ENCODE measurements at regions not wholly inside any gene's neighbourhood (a gene's known extent, or its start where the extent isn't known, plus 50 kb on each side); places are given as distances from the start of the nearest gene placed in this dataset.
"Not testable (repeated sequence)": the region's sequence is repeated elsewhere in the genome, so short reads cannot be mapped to it uniquely, and the experiment has no call there.

DNA sequence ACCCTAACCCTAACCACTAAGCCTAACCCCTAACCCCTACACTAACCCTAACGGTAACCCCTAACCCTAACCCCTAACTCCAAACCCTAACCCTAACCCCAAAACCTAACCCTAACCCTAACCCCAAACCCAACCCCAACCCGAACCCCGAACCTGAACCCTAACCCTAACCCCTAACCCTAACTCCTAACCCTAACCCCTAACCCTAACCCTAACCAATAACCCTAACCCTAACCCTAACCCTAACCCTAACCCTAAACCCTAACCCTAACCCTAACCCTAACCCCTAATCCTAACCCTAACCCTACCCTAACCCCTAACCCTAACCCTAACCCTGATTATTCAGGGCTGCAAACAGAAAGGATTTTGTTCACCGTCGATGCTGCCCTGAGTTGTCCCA, 144.6 kb upstream of the DUSP22 start:
- DNase-seq (ENCODE audit: low read depth), result not testable (repeated sequence)

DNA sequence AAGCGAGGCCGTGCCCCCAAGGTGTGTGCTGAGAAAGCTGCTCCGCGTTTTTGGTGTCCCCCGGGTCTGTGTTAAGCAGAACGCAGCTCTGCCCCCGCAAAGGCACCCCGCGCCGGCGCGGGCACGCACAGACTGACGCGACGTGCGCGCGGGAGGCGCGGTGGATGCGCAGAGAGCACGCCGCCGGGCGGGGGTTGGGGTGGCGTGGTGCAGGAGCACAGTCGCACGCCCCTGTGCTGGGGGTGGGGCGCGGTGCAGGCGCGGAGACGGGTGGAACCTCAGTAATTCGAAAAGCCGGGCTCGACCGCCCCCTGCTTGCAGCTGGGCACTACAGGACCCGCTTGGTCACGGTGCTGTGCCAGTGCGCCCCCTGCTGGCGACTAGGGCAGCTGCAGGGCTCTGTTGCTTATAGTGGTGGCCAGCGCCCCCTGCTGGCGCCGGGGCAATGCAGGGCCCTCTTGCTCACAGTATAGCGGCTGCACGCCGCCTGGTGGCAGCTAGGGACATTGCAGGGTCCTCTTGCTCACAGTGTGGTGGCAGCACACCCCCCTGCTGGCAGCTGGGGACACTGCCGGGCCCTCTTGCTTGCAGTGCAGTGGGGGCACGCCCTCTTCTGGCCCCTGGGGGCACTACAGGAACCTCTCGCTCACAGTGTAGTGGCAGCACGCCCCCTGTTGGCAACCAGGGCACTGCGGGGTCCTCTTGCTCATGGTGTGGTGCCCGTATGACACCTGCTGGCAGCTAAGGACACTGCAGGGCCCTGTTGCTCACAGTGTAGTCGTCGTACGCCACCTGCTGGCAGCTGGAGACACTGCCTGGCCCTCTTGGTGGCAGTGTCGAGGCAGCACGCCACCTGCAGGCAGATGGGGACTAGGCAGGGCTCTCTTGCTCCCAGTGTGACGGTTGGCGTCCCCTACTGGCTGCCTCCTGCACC, 144.0 kb upstream of the DUSP22 start:
- DNase-seq (ENCODE audit: low read depth), result not testable (repeated sequence)

DNA sequence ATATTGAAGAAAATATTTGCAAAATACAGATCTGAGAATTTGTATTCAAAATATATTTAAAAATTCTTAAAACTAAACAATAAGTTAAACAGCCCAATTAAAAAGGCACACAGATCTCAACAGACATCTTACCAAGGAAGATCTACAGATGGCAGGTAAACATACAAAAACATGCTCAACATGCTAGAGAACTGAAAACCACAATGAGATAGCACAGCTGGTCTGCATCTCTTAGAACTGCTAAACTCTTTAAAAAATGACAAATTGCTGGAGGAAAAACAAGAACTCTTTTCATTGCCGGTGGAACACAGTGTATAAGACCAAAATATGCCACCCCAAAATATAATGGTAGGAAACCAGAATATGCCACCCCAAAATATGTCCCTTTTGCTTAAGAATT, 142.1 kb upstream of the DUSP22 start:
- not testable (repeated sequence) for DNase-seq (ENCODE audit: low read depth)

GRCh38 chr6:152436-152835, 139.9 kb upstream of the DUSP22 start:
- not testable (repeated sequence) for DNase-seq (ENCODE audit: low read depth)

- not testable (repeated sequence) for DNase-seq (ENCODE audit: low read depth)
These were observed 139.3 kb upstream of the DUSP22 start for GRCh38 chr6:153026-153425.

GRCh38 chr6:153867-154266, 138.4 kb upstream of the DUSP22 start:
- DNase-seq (ENCODE audit: low read depth), result not testable (repeated sequence)

GRCh38 chr6:154321-155092, 137.8 kb upstream of the DUSP22 start:
- peak; percentile 32 for DNase-seq (ENCODE audit: low read depth)

- no peak for DNase-seq (ENCODE audit: low read depth)
These were observed 136.3 kb upstream of the DUSP22 start for GRCh38 chr6:156010-156409.

DNA sequence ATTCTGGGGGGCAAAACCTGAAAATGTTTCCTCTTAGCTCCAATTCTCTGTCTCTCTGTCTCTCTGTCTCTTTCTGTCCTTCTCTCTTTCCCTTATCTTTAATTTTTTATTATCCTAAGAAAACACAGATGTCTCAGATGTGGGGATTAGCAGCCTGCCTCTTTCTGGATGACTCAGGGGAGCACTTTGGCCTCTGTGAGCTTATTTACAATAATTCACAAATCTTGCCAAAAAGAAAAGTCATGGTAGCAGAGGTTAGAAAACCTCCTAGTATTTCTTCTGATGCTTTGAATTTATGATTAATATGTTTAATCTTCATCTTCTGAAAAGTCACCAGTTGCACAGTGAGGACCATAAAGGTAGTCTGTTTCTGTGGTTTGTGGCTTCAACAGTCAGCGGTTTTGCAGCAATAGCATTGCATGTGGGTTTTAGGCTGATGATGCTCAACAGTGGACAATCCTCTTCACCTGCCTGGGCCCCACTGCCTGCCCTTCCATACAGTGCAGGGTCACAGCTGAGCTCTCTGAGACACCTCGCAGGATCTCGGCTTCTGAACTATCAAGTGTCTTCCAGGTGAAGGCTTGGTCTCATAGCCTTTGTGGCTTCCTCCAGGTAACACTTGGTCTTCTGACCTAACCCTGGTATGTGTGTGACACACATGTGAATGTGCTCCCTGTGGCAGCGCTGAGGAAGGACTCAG, 135.7 kb upstream of the DUSP22 start:
- DNase-seq (ENCODE audit: low read depth), result peak; percentile 45

DNA sequence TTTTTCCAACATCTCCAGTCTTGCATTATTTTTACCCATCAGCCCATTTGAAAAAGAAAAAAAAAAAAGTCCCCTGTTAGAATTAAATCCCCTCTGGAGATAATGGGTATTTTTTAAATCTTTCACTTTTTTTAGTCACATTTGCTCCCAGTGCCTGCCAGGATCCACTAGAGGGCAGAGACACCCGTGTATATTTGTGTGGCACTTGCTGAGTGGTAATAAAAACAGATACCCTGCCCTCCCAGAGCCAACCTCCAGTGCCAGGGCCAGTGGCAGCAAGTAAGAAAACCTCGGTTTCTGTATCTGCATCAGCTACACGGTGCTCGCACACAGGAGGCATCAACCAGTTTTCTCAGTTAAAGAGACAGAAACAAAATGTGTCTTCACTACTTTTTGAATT, 135.1 kb upstream of the DUSP22 start:
- not testable (repeated sequence) for DNase-seq (ENCODE audit: low read depth)

DNA sequence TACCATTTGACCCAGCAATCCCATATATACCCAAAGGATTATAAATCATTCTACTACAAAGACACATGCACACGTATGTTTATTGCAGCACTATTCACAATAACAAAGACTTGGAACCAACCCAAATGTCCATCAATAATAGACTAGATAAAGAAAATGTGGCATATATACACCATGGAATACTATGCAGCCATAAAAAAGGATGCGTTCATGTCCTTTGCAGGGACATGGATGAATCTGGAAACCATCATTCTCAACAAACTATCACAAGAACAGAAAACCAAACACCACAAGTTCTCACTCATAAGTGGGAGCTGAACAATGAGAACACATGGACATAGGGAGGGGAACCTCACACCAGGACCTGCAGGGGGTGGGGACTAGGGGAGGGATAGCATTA, 130.6 kb upstream of the DUSP22 start:
- not testable (repeated sequence) for DNase-seq (ENCODE audit: low read depth)

DNA sequence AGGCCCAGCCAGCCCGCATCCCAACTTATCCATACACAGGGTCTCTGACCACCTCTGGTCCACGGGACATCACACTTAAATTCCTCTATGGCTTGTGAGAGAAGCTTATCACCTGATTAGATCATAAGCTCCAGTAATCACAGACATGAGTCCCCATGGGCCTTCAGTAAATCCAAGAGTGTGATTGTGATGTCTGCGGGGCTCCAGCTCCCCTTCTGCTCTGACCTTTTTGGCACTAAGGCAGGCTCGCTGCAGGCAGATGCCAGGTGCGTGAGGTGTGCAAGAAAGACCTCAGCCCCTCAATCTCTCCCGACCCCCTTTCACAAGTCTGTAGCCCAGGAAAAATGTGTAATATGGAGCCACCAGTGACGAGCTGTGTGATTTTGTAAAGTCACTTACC, 127.6 kb upstream of the DUSP22 start:
- DNase-seq (ENCODE audit: low read depth), result no peak

DNA sequence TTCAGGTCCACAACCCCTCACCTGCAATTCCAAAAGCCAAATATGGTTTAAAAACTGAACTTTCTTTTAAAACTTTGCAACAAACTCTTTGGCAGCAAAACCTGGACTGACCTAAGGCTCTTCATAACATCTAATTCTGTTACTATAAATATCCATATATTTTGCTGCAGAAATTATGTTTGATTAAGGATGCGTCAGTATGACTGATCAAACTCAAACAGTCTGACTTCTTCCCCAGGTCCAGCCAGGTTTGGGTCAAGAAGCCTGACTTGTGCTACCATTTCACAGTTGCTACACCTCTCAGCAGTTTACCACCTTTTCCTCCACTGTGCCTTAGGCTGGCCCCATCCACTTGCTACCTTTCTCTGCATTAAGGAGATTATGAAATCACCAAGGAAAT, 127.0 kb upstream of the DUSP22 start:
- no peak for DNase-seq (ENCODE audit: low read depth)

DNA sequence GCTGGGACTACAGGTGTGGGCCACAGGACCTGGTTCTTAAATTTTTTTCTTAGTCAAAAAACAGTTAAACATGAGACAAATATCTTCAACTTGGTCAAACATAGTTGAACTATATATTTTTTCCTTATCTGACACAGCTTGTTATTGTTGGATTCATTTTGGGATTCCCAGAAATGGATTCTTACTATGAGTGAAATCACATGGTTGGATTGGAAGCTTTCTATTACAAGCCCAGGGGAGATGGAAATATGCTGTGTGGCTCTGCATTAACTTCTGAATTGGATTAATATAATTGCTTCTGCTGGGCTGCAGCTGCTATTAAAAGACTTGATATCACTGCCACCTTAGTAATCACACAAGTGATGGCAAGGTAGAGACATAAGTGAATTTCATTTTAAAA, 126.4 kb upstream of the DUSP22 start:
- DNase-seq (ENCODE audit: low read depth), result no peak

DNA sequence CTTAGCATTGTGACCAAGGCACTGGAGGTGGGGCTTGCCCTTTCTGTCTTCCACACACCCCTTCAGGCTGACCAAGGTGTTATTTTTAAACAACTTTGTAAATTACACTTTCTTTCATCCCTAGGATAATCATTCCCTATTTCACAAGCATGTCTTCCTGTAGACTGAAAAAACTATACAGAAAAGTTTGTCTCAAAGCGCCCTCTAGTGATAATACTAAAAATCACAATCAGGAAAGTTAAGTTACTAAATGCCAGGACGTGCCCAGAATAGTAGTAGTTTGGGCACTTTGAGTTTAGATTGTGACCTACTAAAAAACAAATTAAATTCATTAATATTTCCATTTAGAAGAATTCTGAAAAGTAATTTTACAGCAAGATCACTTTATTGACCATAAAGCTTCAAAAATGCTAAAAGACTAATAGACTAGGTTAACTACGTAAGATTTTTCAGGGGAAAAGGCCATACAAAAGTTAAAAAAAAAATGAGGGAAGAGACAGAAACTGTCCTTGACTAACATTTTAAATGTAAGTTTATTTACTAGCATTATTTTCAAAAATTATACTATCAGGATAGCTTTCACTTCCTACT, 123.3 kb upstream of the DUSP22 start:
- DNase-seq (ENCODE audit: low read depth), result no peak

DNA sequence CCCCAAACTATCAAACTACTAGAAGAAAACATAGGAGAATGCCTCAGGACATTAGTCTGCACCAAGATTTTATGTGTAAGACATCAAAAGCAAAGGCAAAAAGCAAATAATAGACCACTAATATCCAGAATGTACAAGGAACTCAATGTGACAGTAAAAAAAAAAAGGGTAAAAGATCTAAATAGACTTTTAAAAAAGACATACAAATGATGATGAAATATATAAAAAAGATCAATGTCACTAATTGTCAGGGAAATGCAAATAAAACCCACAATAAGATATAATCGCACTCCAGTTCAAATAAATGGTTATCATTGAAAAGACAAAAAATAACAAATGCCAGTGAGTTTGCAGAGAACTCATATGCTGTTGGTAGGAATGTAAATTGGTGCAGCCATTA, 118.3 kb upstream of the DUSP22 start:
- DNase-seq (ENCODE audit: low read depth), result no peak

GRCh38 chr6:175680-176079, 116.6 kb upstream of the DUSP22 start:
- DNase-seq (ENCODE audit: low read depth), result no peak

GRCh38 chr6:176766-177165, 115.5 kb upstream of the DUSP22 start:
- DNase-seq (ENCODE audit: low read depth), result no peak

- no peak for DNase-seq (ENCODE audit: low read depth)
These were observed 114.2 kb upstream of the DUSP22 start for GRCh38 chr6:178119-178518.

- DNase-seq (ENCODE audit: low read depth), result not testable (repeated sequence)
These were observed 113.4 kb upstream of the DUSP22 start for GRCh38 chr6:178929-179328.

DNA sequence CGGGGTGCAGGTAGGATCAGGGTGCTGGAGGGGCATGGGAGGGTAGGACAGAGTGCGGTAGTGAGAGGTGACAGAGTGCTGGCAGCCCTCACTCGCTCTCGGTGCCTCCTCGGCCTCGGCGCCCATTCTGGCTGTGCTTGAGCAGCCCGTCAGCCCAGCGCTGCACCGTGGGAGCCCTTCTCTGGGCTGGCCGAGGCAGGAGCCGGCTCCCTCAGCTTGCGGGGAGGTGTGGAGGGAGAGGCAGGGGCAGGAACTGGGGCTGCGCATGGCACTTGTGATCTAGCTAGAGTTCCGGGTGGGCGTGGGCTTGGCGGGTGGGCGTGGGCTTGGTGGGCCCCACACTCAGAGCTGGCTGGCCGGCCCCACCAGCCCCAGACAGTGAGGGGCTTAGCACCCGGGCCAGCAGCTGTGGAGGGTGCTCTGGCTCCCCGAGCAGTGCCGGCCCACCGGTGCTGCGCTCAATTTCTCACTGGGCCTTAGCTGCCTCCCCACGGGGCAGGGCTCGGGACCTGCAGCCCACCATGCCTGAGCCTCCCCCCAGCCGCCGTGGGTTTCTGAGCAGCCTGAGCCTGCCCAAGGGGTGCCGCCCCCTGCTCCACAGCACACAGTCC, 112.8 kb upstream of the DUSP22 start:
- no peak for DNase-seq (ENCODE audit: low read depth)

Data from HS-5 (cell line).